ENCODE measurements at regions not wholly inside any gene's neighbourhood (a gene's known extent, or its start where the extent isn't known, plus 50 kb on each side); places are given as distances from the start of the nearest gene placed in this dataset.

DNA sequence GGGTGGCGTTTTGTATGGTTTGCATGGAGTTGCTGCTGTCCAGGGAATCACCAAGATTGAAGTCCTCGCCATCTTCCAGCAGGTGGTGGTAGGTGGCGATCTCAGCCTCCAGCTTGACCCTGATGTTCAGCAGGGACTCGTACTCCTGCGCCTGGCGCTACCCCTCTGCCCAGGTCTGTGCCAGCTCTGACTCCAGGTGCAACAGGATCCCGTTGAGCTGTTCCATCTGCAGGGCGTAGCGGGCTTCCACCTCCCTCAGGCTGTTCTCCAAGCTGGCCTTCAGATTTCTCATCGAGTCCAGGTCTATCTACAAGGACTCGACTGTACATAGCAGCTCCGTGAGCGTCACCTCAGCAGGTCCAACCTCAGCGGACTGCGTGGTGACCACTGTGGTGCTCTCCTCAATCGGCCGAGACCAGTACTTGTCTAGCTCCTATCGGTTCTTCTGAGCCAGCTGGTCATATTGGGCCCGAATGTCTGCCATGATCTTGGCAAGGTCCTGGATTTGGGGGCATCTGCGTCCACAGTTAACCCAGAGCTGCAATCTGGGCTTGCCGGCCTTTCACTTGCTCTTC lies 1584.8 kb upstream of the ACO1 start:
- no TSS peak for BruUV-seq (replicated peaks)
- H3K36me3 ChIP-seq (ENCODE audit: control insufficient read depth, insufficient read depth, low read length) = no peaks in the 10 kb centered on the region
- DNase-seq = no peak
- Mint-ChIP-seq H3K9me3 (ENCODE audit: unreplicated experiment) (no peaks in the 10 kb centered on the region), H3K27ac (ENCODE audit: unreplicated experiment) (no peak overlapping the region), H3K27me3 (ENCODE audit: insufficient read depth, unreplicated experiment) (no peaks in the 10 kb centered on the region), H3K4me1 (ENCODE audit: low read depth, unreplicated experiment) (no peaks in the 10 kb centered on the region), H3K4me3 (ENCODE audit: unreplicated experiment) (no peak overlapping the region), H3K36me3 (ENCODE audit: insufficient read depth, unreplicated experiment) (no peaks in the 10 kb centered on the region)
- no peaks in the 10 kb centered on the region for H3K4me1 ChIP-seq
- intact Hi-C loops (cut with micrococcal nuclease; ENCODE audit: unreplicated experiment) = no loop called here
- POLR2A ChIA-PET = no interaction called here
- H3K4me3 ChIP-seq (ENCODE audit: low read depth, low read length) = no peak overlapping the region
- no peaks in the 10 kb centered on the region for H3K27me3 ChIP-seq (replicated peaks; ENCODE audit: control insufficient read depth, insufficient read depth, low read length)
- CTCF ChIA-PET = no interaction called here
- no peaks in the 10 kb centered on the region for H3K9me3 ChIP-seq
- TF ChIP-seq, protein P1, sequence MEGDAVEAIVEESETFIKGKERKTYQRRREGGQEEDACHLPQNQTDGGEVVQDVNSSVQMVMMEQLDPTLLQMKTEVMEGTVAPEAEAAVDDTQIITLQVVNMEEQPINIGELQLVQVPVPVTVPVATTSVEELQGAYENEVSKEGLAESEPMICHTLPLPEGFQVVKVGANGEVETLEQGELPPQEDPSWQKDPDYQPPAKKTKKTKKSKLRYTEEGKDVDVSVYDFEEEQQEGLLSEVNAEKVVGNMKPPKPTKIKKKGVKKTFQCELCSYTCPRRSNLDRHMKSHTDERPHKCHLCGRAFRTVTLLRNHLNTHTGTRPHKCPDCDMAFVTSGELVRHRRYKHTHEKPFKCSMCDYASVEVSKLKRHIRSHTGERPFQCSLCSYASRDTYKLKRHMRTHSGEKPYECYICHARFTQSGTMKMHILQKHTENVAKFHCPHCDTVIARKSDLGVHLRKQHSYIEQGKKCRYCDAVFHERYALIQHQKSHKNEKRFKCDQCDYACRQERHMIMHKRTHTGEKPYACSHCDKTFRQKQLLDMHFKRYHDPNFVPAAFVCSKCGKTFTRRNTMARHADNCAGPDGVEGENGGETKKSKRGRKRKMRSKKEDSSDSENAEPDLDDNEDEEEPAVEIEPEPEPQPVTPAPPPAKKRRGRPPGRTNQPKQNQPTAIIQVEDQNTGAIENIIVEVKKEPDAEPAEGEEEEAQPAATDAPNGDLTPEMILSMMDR (IDR thresholded peaks at IDR 0.05; ENCODE audit: insufficient read depth in 1 of 2, low read depth in 1 of 2, low read length in 1 of 2, severe bottlenecking in 1 of 2, unreplicated experiment in 1 of 2) = no peak

DNA sequence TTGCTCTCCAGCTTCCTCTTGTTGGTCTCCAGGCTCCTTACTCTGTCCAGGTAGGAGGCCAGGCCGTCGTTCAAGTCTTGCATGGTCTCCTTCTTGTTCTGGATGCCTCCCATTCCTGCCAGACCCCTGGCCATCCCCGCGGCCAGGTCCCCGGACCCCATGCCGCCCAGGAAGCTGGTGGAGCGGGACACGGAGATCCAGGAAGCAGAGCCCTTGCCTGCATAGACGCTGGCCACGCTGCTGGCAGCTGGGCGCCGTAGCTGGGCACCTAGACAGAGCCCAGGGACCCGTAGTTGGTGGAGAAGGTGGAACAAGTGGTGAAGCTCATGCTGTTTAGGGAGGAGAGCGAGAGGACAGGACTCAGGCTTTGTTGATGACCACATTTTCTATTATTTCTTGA lies 1584.0 kb upstream of the ACO1 start:
- Mint-ChIP-seq H3K4me3 (ENCODE audit: unreplicated experiment) (no peak overlapping the region), H3K9me3 (ENCODE audit: unreplicated experiment) (no peaks in the 10 kb centered on the region), H3K27me3 (ENCODE audit: insufficient read depth, unreplicated experiment) (no peaks in the 10 kb centered on the region), H3K27ac (ENCODE audit: unreplicated experiment) (no peak overlapping the region), H3K4me1 (ENCODE audit: low read depth, unreplicated experiment) (no peaks in the 10 kb centered on the region), H3K36me3 (ENCODE audit: insufficient read depth, unreplicated experiment) (no peaks in the 10 kb centered on the region)
- Histone ChIP-seq H3K36me3 (ENCODE audit: control insufficient read depth, insufficient read depth, low read length) (no peaks in the 10 kb centered on the region), H3K27me3 (replicated peaks; ENCODE audit: control insufficient read depth, insufficient read depth, low read length) (no peaks in the 10 kb centered on the region), H3K4me1 (no peaks in the 10 kb centered on the region), H3K4me3 (ENCODE audit: low read depth, low read length) (no peak overlapping the region), H3K9me3 (no peaks in the 10 kb centered on the region)
- ChIA-PET CTCF (no interaction called here), POLR2A (no interaction called here)
- no TSS peak for BruUV-seq (replicated peaks)
- no peak for DNase-seq
- intact Hi-C loops (cut with micrococcal nuclease; ENCODE audit: unreplicated experiment) = no loop called here
- TF ChIP-seq, protein P1 (IDR thresholded peaks at IDR 0.05; ENCODE audit: insufficient read depth in 1 of 2, low read depth in 1 of 2, low read length in 1 of 2, severe bottlenecking in 1 of 2, unreplicated experiment in 1 of 2) = no peak

DNA sequence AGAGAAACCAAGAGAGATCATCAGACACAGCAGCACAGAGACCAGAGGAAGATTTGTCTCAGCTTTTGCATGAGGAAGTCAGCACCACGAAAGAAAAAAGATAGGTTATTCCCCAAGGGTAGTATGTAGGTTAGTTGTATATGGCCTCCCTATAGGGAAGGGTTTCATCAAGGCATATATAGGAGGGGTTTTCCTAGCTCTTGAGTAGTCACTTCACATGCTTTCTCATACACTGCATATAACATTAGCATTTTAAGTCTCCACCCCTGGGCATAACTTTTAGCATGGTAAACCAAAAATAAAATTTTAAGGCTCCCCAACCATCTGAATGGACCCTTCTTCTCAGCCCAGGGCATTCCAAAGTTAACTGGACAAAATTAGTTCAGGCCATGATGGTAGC lies 1571.6 kb upstream of the ACO1 start:
- ChIA-PET POLR2A (no interaction called here), CTCF (no interaction called here)
- no peaks in the 10 kb centered on the region for H3K27me3 Mint-ChIP-seq (ENCODE audit: insufficient read depth, unreplicated experiment)
- intact Hi-C loops (cut with micrococcal nuclease; ENCODE audit: unreplicated experiment) = no loop called here
- DNase-seq = no peak
- Histone ChIP-seq H3K4me1 (no peaks in the 10 kb centered on the region), H3K36me3 (ENCODE audit: control insufficient read depth, insufficient read depth, low read length) (no peaks in the 10 kb centered on the region), H3K27me3 (replicated peaks; ENCODE audit: control insufficient read depth, insufficient read depth, low read length) (no peaks in the 10 kb centered on the region), H3K4me3 (ENCODE audit: low read depth, low read length) (no peak overlapping the region), H3K9me3 (no peaks in the 10 kb centered on the region)
- no TSS peak for BruUV-seq (replicated peaks)
- no peaks in the 10 kb centered on the region for H3K4me1 Mint-ChIP-seq (ENCODE audit: low read depth, unreplicated experiment)
- H3K36me3 Mint-ChIP-seq (ENCODE audit: insufficient read depth, unreplicated experiment) = no peaks in the 10 kb centered on the region
- no peaks in the 10 kb centered on the region for H3K9me3 Mint-ChIP-seq (ENCODE audit: unreplicated experiment)
- H3K27ac Mint-ChIP-seq (ENCODE audit: unreplicated experiment) = no peak overlapping the region
- TF ChIP-seq, protein P1 (IDR thresholded peaks at IDR 0.05; ENCODE audit: insufficient read depth in 1 of 2, low read depth in 1 of 2, low read length in 1 of 2, severe bottlenecking in 1 of 2, unreplicated experiment in 1 of 2) = no peak
- no peak overlapping the region for H3K4me3 Mint-ChIP-seq (ENCODE audit: unreplicated experiment)
